Hepatocyte (in vitro differentiated cells): ENCODE measurements at regions not wholly inside any gene's neighbourhood (a gene's known extent, or its start where the extent isn't known, plus 50 kb on each side); places are given as distances from the start of the nearest gene placed in this dataset.

ENCODE experiments used
- EZH2 ChIP-seq: fragments of 200-600 bp; sonication (generic); IDR thresholded peaks from 2 replicates; pipeline ENCODE4 v1.6.1; 2016; ENCODE audit warnings: antibody characterized with exemption, mild to moderate bottlenecking, borderline replicate concordance
- EZH2phosphoT487 ChIP-seq: fragments of 200-600 bp; sonication (generic); IDR thresholded peaks from one replicate; pipeline ENCODE4 v1.6.1; 2018; ENCODE audit warnings: antibody characterized with exemption, mild to moderate bottlenecking, low read depth, moderate library complexity; ENCODE audit not compliant: unreplicated experiment, severe bottlenecking
- TF ChIP-seq, protein P1 (sequence below): fragments of 200-600 bp; sonication (generic); IDR thresholded peaks from 2 replicates; pipeline ENCODE4 v1.5.1; 2016; ENCODE audit warnings: antibody characterized with exemption, mild to moderate bottlenecking; ENCODE audit not compliant: poor library complexity

DNA sequence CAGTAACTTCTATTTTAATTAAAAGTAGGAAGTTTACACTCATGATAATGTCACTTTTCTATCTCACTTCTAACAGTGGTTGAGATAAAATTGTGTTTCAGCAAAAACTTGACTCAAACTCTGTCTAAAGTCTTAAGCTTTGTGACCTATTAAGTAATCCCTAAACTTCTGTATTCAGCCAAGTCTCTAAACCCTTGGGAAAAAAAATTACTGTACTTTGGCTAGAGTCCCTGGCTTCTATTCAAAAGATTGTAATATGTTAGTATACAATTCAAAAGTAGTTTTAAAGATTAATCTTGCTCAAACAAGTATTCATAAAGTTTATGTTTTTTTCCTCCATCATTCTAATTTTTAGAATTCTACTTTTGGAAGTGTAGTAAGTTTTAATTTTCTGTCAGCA is 1248.8 kb downstream of the UQCRFS1 start:
- no peak for TF ChIP-seq EZH2phosphoT487
- TF ChIP-seq, protein P1, sequence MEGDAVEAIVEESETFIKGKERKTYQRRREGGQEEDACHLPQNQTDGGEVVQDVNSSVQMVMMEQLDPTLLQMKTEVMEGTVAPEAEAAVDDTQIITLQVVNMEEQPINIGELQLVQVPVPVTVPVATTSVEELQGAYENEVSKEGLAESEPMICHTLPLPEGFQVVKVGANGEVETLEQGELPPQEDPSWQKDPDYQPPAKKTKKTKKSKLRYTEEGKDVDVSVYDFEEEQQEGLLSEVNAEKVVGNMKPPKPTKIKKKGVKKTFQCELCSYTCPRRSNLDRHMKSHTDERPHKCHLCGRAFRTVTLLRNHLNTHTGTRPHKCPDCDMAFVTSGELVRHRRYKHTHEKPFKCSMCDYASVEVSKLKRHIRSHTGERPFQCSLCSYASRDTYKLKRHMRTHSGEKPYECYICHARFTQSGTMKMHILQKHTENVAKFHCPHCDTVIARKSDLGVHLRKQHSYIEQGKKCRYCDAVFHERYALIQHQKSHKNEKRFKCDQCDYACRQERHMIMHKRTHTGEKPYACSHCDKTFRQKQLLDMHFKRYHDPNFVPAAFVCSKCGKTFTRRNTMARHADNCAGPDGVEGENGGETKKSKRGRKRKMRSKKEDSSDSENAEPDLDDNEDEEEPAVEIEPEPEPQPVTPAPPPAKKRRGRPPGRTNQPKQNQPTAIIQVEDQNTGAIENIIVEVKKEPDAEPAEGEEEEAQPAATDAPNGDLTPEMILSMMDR = no peak
- no peak for TF ChIP-seq EZH2
